M059J (cell line): ENCODE measurements at regions not wholly inside any gene's neighbourhood (a gene's known extent, or its start where the extent isn't known, plus 50 kb on each side); places are given as distances from the start of the nearest gene placed in this dataset.
"Not testable (repeated sequence)": the region's sequence is repeated elsewhere in the genome, so short reads cannot be mapped to it uniquely, and the experiment has no call there.

Source experiments
- DNase-seq: peaks from one replicate; pipeline ENCODE4 v3.0.0-alpha.2; 2012; ENCODE audit warnings: low read depth

GRCh38 chr4:57418133-57418532, 307.9 kb upstream of the IGFBP7 start:
- DNase-seq = no peak

GRCh38 chr4:57412259-57413054, 302.3 kb upstream of the IGFBP7 start:
- no peak for DNase-seq

- no peak for DNase-seq
Measured at GRCh38 chr4:57410331-57411052, 300.3 kb upstream of the IGFBP7 start.

- peak; percentile 95 for DNase-seq
Measured at GRCh38 chr4:57405359-57405758, 295.2 kb upstream of the IGFBP7 start.

- peak; percentile 10 for DNase-seq
Measured at GRCh38 chr4:57404483-57404882, 294.3 kb upstream of the IGFBP7 start.

- peak; percentile 16 for DNase-seq
Measured at GRCh38 chr4:57403591-57403990, 293.4 kb upstream of the IGFBP7 start.

- no peak for DNase-seq
Measured at GRCh38 chr4:57401586-57401985, 291.4 kb upstream of the IGFBP7 start.

GRCh38 chr4:57378766-57379165, 268.6 kb upstream of the IGFBP7 start:
- DNase-seq = peak; percentile 85

GRCh38 chr4:57374866-57375595, 264.8 kb upstream of the IGFBP7 start:
- DNase-seq = no peak

GRCh38 chr4:57373991-57374390, 263.8 kb upstream of the IGFBP7 start:
- no peak for DNase-seq

GRCh38 chr4:57371671-57372070, 261.5 kb upstream of the IGFBP7 start:
- DNase-seq = no peak

- DNase-seq = no peak
Measured at GRCh38 chr4:57370691-57371090, 260.5 kb upstream of the IGFBP7 start.

- peak; percentile 22 for DNase-seq
Measured at GRCh38 chr4:57369446-57369845, 259.3 kb upstream of the IGFBP7 start.

GRCh38 chr4:57364255-57364654, 254.1 kb upstream of the IGFBP7 start:
- no peak for DNase-seq

GRCh38 chr4:57363346-57363745, 253.2 kb upstream of the IGFBP7 start:
- DNase-seq = no peak

GRCh38 chr4:57360681-57361080, 250.5 kb upstream of the IGFBP7 start:
- DNase-seq = no peak

GRCh38 chr4:57355101-57355665, 245.0 kb upstream of the IGFBP7 start:
- peak; percentile 28 for DNase-seq

- DNase-seq = peak; percentile 28
Measured at GRCh38 chr4:57351731-57352130, 241.5 kb upstream of the IGFBP7 start.

GRCh38 chr4:57344296-57344695, 234.1 kb upstream of the IGFBP7 start:
- no peak for DNase-seq

GRCh38 chr4:57342411-57342810, 232.2 kb upstream of the IGFBP7 start:
- peak; percentile 51 for DNase-seq

- DNase-seq = not testable (repeated sequence)
Measured at GRCh38 chr4:57338861-57339260, 228.7 kb upstream of the IGFBP7 start.

- DNase-seq = no peak
Measured at GRCh38 chr4:57333684-57334083, 223.5 kb upstream of the IGFBP7 start.
